ENCODE measurements at regions not wholly inside any gene's neighbourhood (a gene's known extent, or its start where the extent isn't known, plus 50 kb on each side); places are given as distances from the start of the nearest gene placed in this dataset.

DNA sequence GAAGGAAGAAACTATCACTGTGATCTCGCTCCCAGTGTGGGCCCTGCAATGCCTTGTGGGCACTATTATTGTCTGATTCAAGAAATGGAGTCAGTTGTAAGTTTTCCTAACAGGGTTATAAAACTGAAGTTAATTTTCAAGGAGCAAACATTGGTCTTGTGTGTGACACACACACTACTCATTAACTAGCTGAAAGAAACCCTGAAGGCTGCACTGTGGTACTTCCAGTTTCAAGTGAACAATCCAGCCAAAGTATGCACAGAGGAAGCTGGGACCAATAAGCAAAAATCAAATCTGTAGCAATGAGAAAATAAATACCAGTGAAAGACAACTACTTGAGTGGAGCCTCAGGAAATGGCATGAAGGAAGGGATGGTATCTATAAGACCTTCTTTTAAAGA is 506.6 kb upstream of the POT1 start:
- no peaks in the 10 kb centered on the region for H3K27me3 ChIP-seq (ENCODE audit: control insufficient read depth, low read length)
- no peaks in the 10 kb centered on the region for H3F3A ChIP-seq (ENCODE audit: control insufficient read depth, insufficient read depth)
- no peaks in the 10 kb centered on the region for H3K4me1 ChIP-seq (ENCODE audit: control insufficient read depth, low read length)
- H3K79me2 ChIP-seq (ENCODE audit: control insufficient read depth, low read length): no peaks in the 10 kb centered on the region
- H3K4me3 ChIP-seq (ENCODE audit: low read length): no peak overlapping the region
- H3K36me3 ChIP-seq (ENCODE audit: control insufficient read depth, low read length): no peaks in the 10 kb centered on the region
- no peak overlapping the region for H3K27ac ChIP-seq (ENCODE audit: low read depth, low read length)
- no peaks in the 10 kb centered on the region for H3K9me3 ChIP-seq (ENCODE audit: control insufficient read depth, insufficient read depth, low read length)
- TF ChIP-seq EZH2phosphoT487 (IDR thresholded peaks at IDR 0.05; ENCODE audit: borderline replicate concordance, low read length) (no peak), CTCF (IDR thresholded peaks at IDR 0.05; ENCODE audit: low read depth, low read length, poor library complexity, severe bottlenecking) (no peak)
- no peaks in the 10 kb centered on the region for H3K9me2 ChIP-seq (replicated peaks; ENCODE audit: control insufficient read depth, low read length)
- no peaks in the 10 kb centered on the region for H4K20me1 ChIP-seq (ENCODE audit: control insufficient read depth, insufficient read depth, low read depth, low read length)
- no peak overlapping the region for H3K4me2 ChIP-seq (ENCODE audit: low read length)

- H3K27me3 ChIP-seq (ENCODE audit: control insufficient read depth, low read length): no peaks in the 10 kb centered on the region
- H3K4me3 ChIP-seq (ENCODE audit: low read length): no peak overlapping the region
- TF ChIP-seq CTCF (IDR thresholded peaks at IDR 0.05; ENCODE audit: low read depth, low read length, poor library complexity, severe bottlenecking) (no peak), EZH2phosphoT487 (IDR thresholded peaks at IDR 0.05; ENCODE audit: borderline replicate concordance, low read length) (no peak)
- H3K4me2 ChIP-seq (ENCODE audit: low read length): no peak overlapping the region
- H3K27ac ChIP-seq (ENCODE audit: low read depth, low read length): no peak overlapping the region
- H3K36me3 ChIP-seq (ENCODE audit: control insufficient read depth, low read length): no peaks in the 10 kb centered on the region
- no peaks in the 10 kb centered on the region for H3K9me3 ChIP-seq (ENCODE audit: control insufficient read depth, insufficient read depth, low read length)
- no peaks in the 10 kb centered on the region for H4K20me1 ChIP-seq (ENCODE audit: control insufficient read depth, insufficient read depth, low read depth, low read length)
- H3F3A ChIP-seq (ENCODE audit: control insufficient read depth, insufficient read depth): no peaks in the 10 kb centered on the region
- no peaks in the 10 kb centered on the region for H3K79me2 ChIP-seq (ENCODE audit: control insufficient read depth, low read length)
- no peaks in the 10 kb centered on the region for H3K4me1 ChIP-seq (ENCODE audit: control insufficient read depth, low read length)
- no peaks in the 10 kb centered on the region for H3K9me2 ChIP-seq (replicated peaks; ENCODE audit: control insufficient read depth, low read length)
Observed at GRCh38 chr7:125431349-125431748, 501.7 kb upstream of the POT1 start.

DNA sequence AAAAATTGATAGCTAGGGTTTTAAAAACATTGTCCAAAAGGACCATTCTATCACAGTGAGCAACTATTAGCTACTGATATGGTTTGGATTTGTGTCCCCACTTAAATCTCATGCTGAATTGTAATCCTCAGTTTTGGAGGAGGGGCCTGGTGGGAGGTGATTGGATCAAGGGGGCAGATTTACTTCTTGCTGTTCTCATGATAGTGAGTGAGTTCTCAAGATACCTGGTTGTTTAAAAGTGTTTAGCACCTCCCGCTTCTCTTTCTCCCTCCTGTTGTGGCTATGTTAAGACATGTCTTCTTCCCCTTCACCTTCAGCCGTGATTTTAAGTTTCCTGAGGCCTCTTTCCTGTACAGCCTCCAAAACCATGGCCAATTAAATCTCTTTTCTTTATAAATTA is 500.4 kb upstream of the POT1 start:
- Histone ChIP-seq H3F3A (ENCODE audit: control insufficient read depth, insufficient read depth) (no peaks in the 10 kb centered on the region), H3K27ac (ENCODE audit: low read depth, low read length) (no peak overlapping the region), H3K4me3 (ENCODE audit: low read length) (no peak overlapping the region), H3K4me2 (ENCODE audit: low read length) (no peak overlapping the region), H3K9me2 (replicated peaks; ENCODE audit: control insufficient read depth, low read length) (no peaks in the 10 kb centered on the region), H3K4me1 (ENCODE audit: control insufficient read depth, low read length) (no peaks in the 10 kb centered on the region), H4K20me1 (ENCODE audit: control insufficient read depth, insufficient read depth, low read depth, low read length) (no peaks in the 10 kb centered on the region), H3K79me2 (ENCODE audit: control insufficient read depth, low read length) (no peaks in the 10 kb centered on the region), H3K27me3 (ENCODE audit: control insufficient read depth, low read length) (no peaks in the 10 kb centered on the region), H3K9me3 (ENCODE audit: control insufficient read depth, insufficient read depth, low read length) (no peaks in the 10 kb centered on the region), H3K36me3 (ENCODE audit: control insufficient read depth, low read length) (no peaks in the 10 kb centered on the region)
- no peak for TF ChIP-seq CTCF (IDR thresholded peaks at IDR 0.05; ENCODE audit: low read depth, low read length, poor library complexity, severe bottlenecking)
- TF ChIP-seq EZH2phosphoT487 (IDR thresholded peaks at IDR 0.05; ENCODE audit: borderline replicate concordance, low read length): no peak

DNA sequence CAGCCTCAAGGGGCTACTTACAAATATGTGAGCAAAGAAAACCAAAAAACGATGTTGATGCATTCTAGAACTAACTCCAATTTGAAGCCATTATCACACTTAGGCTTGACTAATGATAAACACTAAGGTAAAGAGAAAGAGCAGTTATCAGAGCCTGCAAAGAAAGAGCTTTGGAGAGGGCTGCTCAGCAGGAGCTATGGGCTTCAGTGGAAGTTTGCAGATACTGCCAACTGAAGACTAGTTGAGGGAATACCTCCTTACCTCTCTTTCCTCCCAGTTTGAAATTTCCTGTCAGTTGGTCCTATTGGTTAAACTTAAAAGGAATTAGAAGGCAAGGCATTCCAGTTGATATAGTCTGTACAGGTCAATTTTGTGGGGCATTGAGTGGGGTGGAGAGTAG is 498.1 kb upstream of the POT1 start:
- Histone ChIP-seq H3K9me3 (ENCODE audit: control insufficient read depth, insufficient read depth, low read length) (no peaks in the 10 kb centered on the region), H3K36me3 (ENCODE audit: control insufficient read depth, low read length) (no peaks in the 10 kb centered on the region), H3K27me3 (ENCODE audit: control insufficient read depth, low read length) (no peaks in the 10 kb centered on the region), H3K4me3 (ENCODE audit: low read length) (no peak overlapping the region), H3K4me2 (ENCODE audit: low read length) (no peak overlapping the region), H3K79me2 (ENCODE audit: control insufficient read depth, low read length) (no peaks in the 10 kb centered on the region), H3K9me2 (replicated peaks; ENCODE audit: control insufficient read depth, low read length) (no peaks in the 10 kb centered on the region), H3F3A (ENCODE audit: control insufficient read depth, insufficient read depth) (no peaks in the 10 kb centered on the region), H3K27ac (ENCODE audit: low read depth, low read length) (no peak overlapping the region), H3K4me1 (ENCODE audit: control insufficient read depth, low read length) (no peaks in the 10 kb centered on the region), H4K20me1 (ENCODE audit: control insufficient read depth, insufficient read depth, low read depth, low read length) (no peaks in the 10 kb centered on the region)
- TF ChIP-seq CTCF (IDR thresholded peaks at IDR 0.05; ENCODE audit: low read depth, low read length, poor library complexity, severe bottlenecking): no peak
- no peak for TF ChIP-seq EZH2phosphoT487 (IDR thresholded peaks at IDR 0.05; ENCODE audit: borderline replicate concordance, low read length)

All from DOHH2 (cell line).